HCT116 (cell line): ENCODE measurements at regions not wholly inside any gene's neighbourhood (a gene's known extent, or its start where the extent isn't known, plus 50 kb on each side); places are given as distances from the start of the nearest gene placed in this dataset.

ENCODE experiments used
- ATAC-seq: fragments of 200-7000 bp; cut with Tn5 transposase; 2 replicates; pipeline ENCODE4 v1.9.1; 2020; ENCODE audit warnings: mild to moderate bottlenecking, moderate library complexity
- BruUV-seq: library from RNA; stranded (reverse); fragments of 400-500 nt; replicated peaks from 2 replicates; lab custom pipeline; 2021; lab: Mats Ljungman, UMichigan
- CTCF ChIA-PET: fragments of 300-600 bp; sonication (Branson Sonifier 250); formaldehyde crosslinking; loops from one replicate; lab custom pipeline; 2021; ENCODE audit warnings: antibody characterized with exemption; lab: Charles Lee
- POLR2A ChIA-PET: fragments of 300-600, 350-600 bp; sonication (Branson Sonifier 250); formaldehyde crosslinking; loops from one replicate; lab custom pipeline; 2021; ENCODE audit warnings: antibody characterized with exemption; lab: Charles Lee
- RAD21 ChIA-PET, 2 experiments: fragments of 300-600 bp; sonication (Branson Sonifier 250); formaldehyde crosslinking; loops; one replicate each; lab custom pipeline; 2023; ENCODE audit warnings: low total read pairs in 2 of 2; ENCODE audit not compliant: uncharacterized antibody in 2 of 2, unreplicated experiment in 2 of 2, low non-redundant PET in 1 of 2; lab: Charles Lee
- DNase-seq: peaks from one replicate; pipeline ENCODE4 v3.0.0-alpha.2; 2010; ENCODE audit warnings: low read depth, low spot score
- H2AFZ ChIP-seq: fragments of 200-600 bp; shearing (Covaris generic), sonication (generic); 2 replicates; pipeline ENCODE4 v1.6.1; 2017; ENCODE audit warnings: low read depth, mixed run types, mixed read lengths, antibody characterized with exemption, low read length; ENCODE audit not compliant: poor library complexity, severe bottlenecking
- H3K27ac ChIP-seq: 2 replicates; pipeline ENCODE4 v1.5.1; 2012; ENCODE audit warnings: low read depth, low read length
- H3K27me3 ChIP-seq: fragments of 200-600 bp; sonication (generic); 2 replicates; pipeline ENCODE4 v1.6.1; 2016; ENCODE audit warnings: mixed run types, low read length, mixed read lengths; ENCODE audit not compliant: insufficient read depth
- H3K36me3 ChIP-seq, 2 experiments: fragments of 200-500 bp in 1 of 2; fragments of 200-600 bp in 1 of 2; sonication (Bioruptor generic) in 1 of 2; sonication (generic) in 1 of 2; 2 replicates each; pipeline versions ENCODE4 v1.5.1 to v1.6.1; 2014 to 2016; ENCODE audit warnings: low read length in 2 of 2, inconsistent platforms in 1 of 2, mixed read lengths in 1 of 2, mixed run types in 1 of 2; ENCODE audit not compliant: insufficient read depth in 2 of 2, control insufficient read depth in 1 of 2
- H3K4me1 ChIP-seq, 2 experiments: fragments of 200-600 bp in 1 of 2; sonication (generic) in 1 of 2; 2 replicates each; pipeline versions ENCODE4 v1.5.1 to v1.6.1; 2012 to 2017; ENCODE audit warnings: low read length in 2 of 2, inconsistent platforms in 1 of 2, mild to moderate bottlenecking in 1 of 2, mixed read lengths in 1 of 2, mixed run types in 1 of 2, moderate library complexity in 1 of 2; ENCODE audit not compliant: insufficient read depth in 2 of 2, control insufficient read depth in 1 of 2
- H3K4me2 ChIP-seq: fragments of 200-600 bp; sonication (generic); 2 replicates; pipeline ENCODE4 v1.6.1; 2017; ENCODE audit warnings: mixed run types, low read length, mixed read lengths
- H3K4me3 ChIP-seq, 2 experiments: fragments of 200-600 bp in 1 of 2; sonication (generic) in 1 of 2; replicated peaks in 1 of 2; 2 replicates each; pipeline ENCODE4 v1.5.1; 2011 to 2016; ENCODE audit warnings: low read length in 2 of 2, control low read depth in 1 of 2, low read depth in 1 of 2, mild to moderate bottlenecking in 1 of 2, mixed read lengths in 1 of 2, mixed run types in 1 of 2
- H3K79me2 ChIP-seq: fragments of 200-600 bp; sonication (generic); 2 replicates; pipeline ENCODE4 v1.6.1; 2017; ENCODE audit warnings: mild to moderate bottlenecking, mixed run types, low read length, moderate library complexity, mixed read lengths; ENCODE audit not compliant: insufficient read depth
- H3K9ac ChIP-seq: fragments of 200-600 bp; sonication (generic); 2 replicates; pipeline ENCODE4 v1.6.1; 2016; ENCODE audit warnings: low read length, mixed read lengths
- H3K9me2 ChIP-seq: fragments of 200-600 bp; sonication (generic), shearing (Covaris generic); 2 replicates; pipeline ENCODE4 v1.6.1; 2017; ENCODE audit warnings: mixed run types, mild to moderate bottlenecking, moderate library complexity; ENCODE audit not compliant: insufficient read depth
- H3K9me3 ChIP-seq, 2 experiments: fragments of 200-500 bp in 1 of 2; fragments of 200-600 bp in 1 of 2; sonication (Bioruptor generic) in 1 of 2; sonication (generic) in 1 of 2; 2 replicates each; pipeline ENCODE4 v1.6.1; 2014 to 2017; ENCODE audit warnings: low read length in 2 of 2, mixed read lengths in 2 of 2, inconsistent platforms in 1 of 2, low read depth in 1 of 2, mild to moderate bottlenecking in 1 of 2, mixed run types in 1 of 2, moderate library complexity in 1 of 2; ENCODE audit not compliant: control insufficient read depth in 1 of 2, insufficient read depth in 1 of 2
- H4K20me1 ChIP-seq: fragments of 200-600 bp; sonication (generic), shearing (Covaris generic); 2 replicates; pipeline ENCODE4 v1.6.1; 2017; ENCODE audit warnings: mixed run types, mild to moderate bottlenecking, moderate library complexity; ENCODE audit not compliant: insufficient read depth
- CEBPB ChIP-seq: IDR thresholded peaks from 2 replicates; pipeline ENCODE4 v1.6.1; 2012; ENCODE audit warnings: low read depth
- ELF1 ChIP-seq: IDR thresholded peaks from 2 replicates; pipeline ENCODE4 v1.6.1; 2012; ENCODE audit warnings: low read depth, borderline replicate concordance
- EZH2 ChIP-seq: fragments of 200-600 bp; sonication (generic); IDR thresholded peaks from 2 replicates; pipeline ENCODE4 v1.6.1; 2017; ENCODE audit warnings: antibody characterized with exemption, mixed run types
- JUND ChIP-seq: IDR thresholded peaks from 2 replicates; pipeline ENCODE4 v1.6.1; 2012
- MAX ChIP-seq: IDR thresholded peaks from 2 replicates; pipeline ENCODE4 v1.6.1; 2012
- POLR2AphosphoS5 ChIP-seq: IDR thresholded peaks from 2 replicates; pipeline ENCODE4 v1.6.1; 2011; ENCODE audit warnings: mild to moderate bottlenecking, low read depth, low read length, moderate library complexity
- RAD21 ChIP-seq: IDR thresholded peaks from 2 replicates; pipeline ENCODE4 v1.6.1; 2012; ENCODE audit warnings: low read depth, mild to moderate bottlenecking
- REST ChIP-seq: IDR thresholded peaks from 2 replicates; pipeline ENCODE4 v1.6.1; 2012; ENCODE audit warnings: low read depth
- SIN3A ChIP-seq: IDR thresholded peaks from 2 replicates; pipeline ENCODE4 v1.6.1; 2012; ENCODE audit warnings: low read depth
- SP1 ChIP-seq: IDR thresholded peaks from 2 replicates; pipeline ENCODE4 v1.6.1; 2012; ENCODE audit warnings: low read depth
- SRF ChIP-seq: IDR thresholded peaks from 2 replicates; pipeline ENCODE4 v1.6.1; 2012; ENCODE audit warnings: low read depth
- YY1 ChIP-seq: IDR thresholded peaks from 2 replicates; pipeline ENCODE4 v1.6.1; 2011; ENCODE audit warnings: low read length, low read depth, moderate library complexity, mild to moderate bottlenecking; ENCODE audit not compliant: insufficient replicate concordance; ENCODE audit errors: extremely low read depth
- ZNF274 ChIP-seq: fragments of 200-500 bp; sonication (Bioruptor generic); IDR thresholded peaks from 2 replicates; pipeline ENCODE4 v1.6.1; 2014; ENCODE audit warnings: mild to moderate bottlenecking, low read depth, low read length, inconsistent platforms
- intact Hi-C: fragments of 100-400 bp; cut with micrococcal nuclease; formaldehyde crosslinking; loops from 2 replicates; pipeline ENCODE4 v1.10.0; 2022
- TF ChIP-seq, protein P1 (sequence below): IDR thresholded peaks from 2 replicates; pipeline ENCODE4 v1.6.1; 2012
- TF ChIP-seq, protein P2 (sequence below): IDR thresholded peaks from 2 replicates; pipeline ENCODE4 v1.6.1; 2011; ENCODE audit warnings: mild to moderate bottlenecking, low read length, moderate library complexity; ENCODE audit not compliant: insufficient replicate concordance; ENCODE audit errors: extremely low read depth
- TF ChIP-seq, protein P3 (sequence below), 3 experiments: fragments of 200-600 bp in 1 of 3; sonication (generic) in 1 of 3; IDR thresholded peaks in 2 of 3; conservative IDR thresholded peaks in 1 of 3; 2 replicates each; pipeline ENCODE4 v1.5.1; 2012 to 2017; ENCODE audit warnings: low read depth in 2 of 3, low read length in 2 of 3, antibody characterized with exemption in 1 of 3, borderline replicate concordance in 1 of 3, control low read depth in 1 of 3, mild to moderate bottlenecking in 1 of 3, mixed read lengths in 1 of 3, mixed run types in 1 of 3, moderate library complexity in 1 of 3; ENCODE audit not compliant: insufficient read depth in 1 of 3

- H3K9ac ChIP-seq: no peak overlapping the region
- ATAC-seq (no peak), DNase-seq (no peak)
- TF ChIP-seq ZNF274: no peak
- no peak for TF ChIP-seq ELF1
- no peak for TF ChIP-seq RAD21
- TF ChIP-seq, protein P1, sequence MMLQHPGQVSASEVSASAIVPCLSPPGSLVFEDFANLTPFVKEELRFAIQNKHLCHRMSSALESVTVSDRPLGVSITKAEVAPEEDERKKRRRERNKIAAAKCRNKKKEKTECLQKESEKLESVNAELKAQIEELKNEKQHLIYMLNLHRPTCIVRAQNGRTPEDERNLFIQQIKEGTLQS: no peak
- no peak for TF ChIP-seq JUND
- TF ChIP-seq CEBPB: no peak
- no peak for TF ChIP-seq SRF
- no peak for TF ChIP-seq POLR2AphosphoS5
- TF ChIP-seq EZH2: no peak
- TF ChIP-seq SP1: no peak
- no peak for TF ChIP-seq MAX
- TF ChIP-seq REST: no peak
- TF ChIP-seq, protein P2, sequence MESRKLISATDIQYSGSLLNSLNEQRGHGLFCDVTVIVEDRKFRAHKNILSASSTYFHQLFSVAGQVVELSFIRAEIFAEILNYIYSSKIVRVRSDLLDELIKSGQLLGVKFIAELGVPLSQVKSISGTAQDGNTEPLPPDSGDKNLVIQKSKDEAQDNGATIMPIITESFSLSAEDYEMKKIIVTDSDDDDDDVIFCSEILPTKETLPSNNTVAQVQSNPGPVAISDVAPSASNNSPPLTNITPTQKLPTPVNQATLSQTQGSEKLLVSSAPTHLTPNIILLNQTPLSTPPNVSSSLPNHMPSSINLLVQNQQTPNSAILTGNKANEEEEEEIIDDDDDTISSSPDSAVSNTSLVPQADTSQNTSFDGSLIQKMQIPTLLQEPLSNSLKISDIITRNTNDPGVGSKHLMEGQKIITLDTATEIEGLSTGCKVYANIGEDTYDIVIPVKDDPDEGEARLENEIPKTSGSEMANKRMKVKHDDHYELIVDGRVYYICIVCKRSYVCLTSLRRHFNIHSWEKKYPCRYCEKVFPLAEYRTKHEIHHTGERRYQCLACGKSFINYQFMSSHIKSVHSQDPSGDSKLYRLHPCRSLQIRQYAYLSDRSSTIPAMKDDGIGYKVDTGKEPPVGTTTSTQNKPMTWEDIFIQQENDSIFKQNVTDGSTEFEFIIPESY: no peak
- no peak for TF ChIP-seq YY1
- no peak for TF ChIP-seq SIN3A
- TF ChIP-seq, protein P3, sequence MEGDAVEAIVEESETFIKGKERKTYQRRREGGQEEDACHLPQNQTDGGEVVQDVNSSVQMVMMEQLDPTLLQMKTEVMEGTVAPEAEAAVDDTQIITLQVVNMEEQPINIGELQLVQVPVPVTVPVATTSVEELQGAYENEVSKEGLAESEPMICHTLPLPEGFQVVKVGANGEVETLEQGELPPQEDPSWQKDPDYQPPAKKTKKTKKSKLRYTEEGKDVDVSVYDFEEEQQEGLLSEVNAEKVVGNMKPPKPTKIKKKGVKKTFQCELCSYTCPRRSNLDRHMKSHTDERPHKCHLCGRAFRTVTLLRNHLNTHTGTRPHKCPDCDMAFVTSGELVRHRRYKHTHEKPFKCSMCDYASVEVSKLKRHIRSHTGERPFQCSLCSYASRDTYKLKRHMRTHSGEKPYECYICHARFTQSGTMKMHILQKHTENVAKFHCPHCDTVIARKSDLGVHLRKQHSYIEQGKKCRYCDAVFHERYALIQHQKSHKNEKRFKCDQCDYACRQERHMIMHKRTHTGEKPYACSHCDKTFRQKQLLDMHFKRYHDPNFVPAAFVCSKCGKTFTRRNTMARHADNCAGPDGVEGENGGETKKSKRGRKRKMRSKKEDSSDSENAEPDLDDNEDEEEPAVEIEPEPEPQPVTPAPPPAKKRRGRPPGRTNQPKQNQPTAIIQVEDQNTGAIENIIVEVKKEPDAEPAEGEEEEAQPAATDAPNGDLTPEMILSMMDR (IDR thresholded peaks at IDR 0.05 in 2 of 3, conservative IDR thresholded peaks at IDR 0.05 in 1 of 3; ENCODE audit: borderline replicate concordance in 1 of 3, insufficient read depth in 1 of 3, low read depth in 2 of 3, low read length in 2 of 3): no peak
- no peak overlapping the region for H3K4me2 ChIP-seq
- no peak overlapping the region for H2AFZ ChIP-seq
- no peaks in the 10 kb centered on the region for H3K9me2 ChIP-seq
- no peak overlapping the region for H3K27ac ChIP-seq
- H3K9me3 ChIP-seq: no peaks in the 10 kb centered on the region
- intact Hi-C loops: no loop called here
- H3K27me3 ChIP-seq: no peaks in the 10 kb centered on the region
- H3K36me3 ChIP-seq: no peaks in the 10 kb centered on the region
- ChIA-PET RAD21 (no interaction called here), POLR2A (no interaction called here), CTCF (no interaction called here)
- H3K4me3 ChIP-seq: no peak overlapping the region
- BruUV-seq: no TSS peak
- H4K20me1 ChIP-seq: no peaks in the 10 kb centered on the region
- no peaks in the 10 kb centered on the region for H3K79me2 ChIP-seq
- no peaks in the 10 kb centered on the region for H3K4me1 ChIP-seq
Measured at GRCh38 chrX:5117816-5118215, 1110.9 kb downstream of the NLGN4X start.
